Keratinocyte (primary cell): ENCODE measurements at regions not wholly inside any gene's neighbourhood (a gene's known extent, or its start where the extent isn't known, plus 50 kb on each side); places are given as distances from the start of the nearest gene placed in this dataset.

ENCODE experiments used
- EZH2 ChIP-seq: IDR thresholded peaks from one replicate; pipeline ENCODE4 v1.6.1; 2012; ENCODE audit warnings: inconsistent platforms, mild to moderate bottlenecking, low read length, moderate library complexity
- TF ChIP-seq, protein P1 (sequence below), 3 experiments: IDR thresholded peaks in 1 of 3; conservative IDR thresholded peaks in 1 of 3; optimal IDR thresholded peaks in 1 of 3; 2 replicates in 2 of 3; 3 replicates in 1 of 3; pipeline versions ENCODE3 to v1.5.1; 2011; ENCODE audit warnings: low read length in 3 of 3, mild to moderate bottlenecking in 3 of 3, moderate library complexity in 2 of 3, control low read depth in 1 of 3, inconsistent platforms in 1 of 3; ENCODE audit not compliant: insufficient read depth in 2 of 3; ENCODE audit errors: extremely low read depth in 1 of 3

DNA sequence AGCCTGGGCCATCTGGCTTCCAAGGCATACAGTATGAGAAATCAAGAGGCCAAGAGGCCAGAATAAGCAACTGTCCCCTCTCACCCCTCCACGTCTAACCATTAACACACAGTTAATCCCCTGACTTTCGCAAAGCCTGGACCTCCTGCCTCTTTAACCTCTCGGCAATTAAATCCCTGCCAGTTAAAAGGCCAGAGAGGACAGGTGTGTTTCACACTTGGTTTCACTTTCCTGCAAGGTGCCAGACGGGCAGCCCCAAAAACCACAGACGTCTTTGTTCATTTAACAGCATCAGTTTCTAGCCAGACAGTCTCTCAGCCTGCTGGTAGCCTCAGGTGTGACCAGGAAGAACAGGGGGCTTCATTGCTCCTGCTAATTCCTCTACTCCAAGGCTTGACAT is 91.1 kb upstream of the KIT start:
- TF ChIP-seq, protein P1, sequence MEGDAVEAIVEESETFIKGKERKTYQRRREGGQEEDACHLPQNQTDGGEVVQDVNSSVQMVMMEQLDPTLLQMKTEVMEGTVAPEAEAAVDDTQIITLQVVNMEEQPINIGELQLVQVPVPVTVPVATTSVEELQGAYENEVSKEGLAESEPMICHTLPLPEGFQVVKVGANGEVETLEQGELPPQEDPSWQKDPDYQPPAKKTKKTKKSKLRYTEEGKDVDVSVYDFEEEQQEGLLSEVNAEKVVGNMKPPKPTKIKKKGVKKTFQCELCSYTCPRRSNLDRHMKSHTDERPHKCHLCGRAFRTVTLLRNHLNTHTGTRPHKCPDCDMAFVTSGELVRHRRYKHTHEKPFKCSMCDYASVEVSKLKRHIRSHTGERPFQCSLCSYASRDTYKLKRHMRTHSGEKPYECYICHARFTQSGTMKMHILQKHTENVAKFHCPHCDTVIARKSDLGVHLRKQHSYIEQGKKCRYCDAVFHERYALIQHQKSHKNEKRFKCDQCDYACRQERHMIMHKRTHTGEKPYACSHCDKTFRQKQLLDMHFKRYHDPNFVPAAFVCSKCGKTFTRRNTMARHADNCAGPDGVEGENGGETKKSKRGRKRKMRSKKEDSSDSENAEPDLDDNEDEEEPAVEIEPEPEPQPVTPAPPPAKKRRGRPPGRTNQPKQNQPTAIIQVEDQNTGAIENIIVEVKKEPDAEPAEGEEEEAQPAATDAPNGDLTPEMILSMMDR (optimal IDR thresholded peaks at IDR 0.05 in 1 of 3, IDR thresholded peaks at IDR 0.05 in 1 of 3, conservative IDR thresholded peaks at IDR 0.05 in 1 of 3; ENCODE audit: extremely low read depth in 1 of 3, insufficient read depth in 2 of 3, low read length in 3 of 3) = no peak
- no peak for TF ChIP-seq EZH2
